ENCODE measurements at regions not wholly inside any gene's neighbourhood (a gene's known extent, or its start where the extent isn't known, plus 50 kb on each side); places are given as distances from the start of the nearest gene placed in this dataset.

DNA sequence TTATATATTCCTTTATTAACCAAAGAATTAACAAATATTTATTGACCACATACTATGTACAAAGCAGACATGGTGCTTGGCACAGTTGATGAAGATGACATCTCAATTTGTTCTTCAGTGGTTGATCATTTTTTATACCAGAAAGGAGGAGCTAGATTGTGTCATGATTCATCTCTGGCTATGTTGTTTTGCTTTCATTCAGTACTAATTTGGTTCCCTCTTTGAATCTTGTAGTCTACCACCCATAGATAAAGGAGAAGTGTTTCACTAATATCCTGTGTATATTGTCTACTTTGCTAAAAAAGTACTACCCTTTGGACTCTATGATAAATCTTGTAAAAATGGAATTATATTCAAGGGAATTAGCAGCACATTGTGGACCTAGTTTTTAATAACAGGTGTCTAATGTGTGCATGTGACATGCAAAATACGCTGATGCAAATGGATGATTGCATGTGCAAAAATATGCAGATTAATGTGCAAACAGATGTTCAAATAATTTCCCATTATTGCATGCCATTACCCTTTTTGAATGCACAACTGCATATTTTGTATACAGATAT is 313.2 kb upstream of the ZEB2 start:
- TF ChIP-seq, protein P1, sequence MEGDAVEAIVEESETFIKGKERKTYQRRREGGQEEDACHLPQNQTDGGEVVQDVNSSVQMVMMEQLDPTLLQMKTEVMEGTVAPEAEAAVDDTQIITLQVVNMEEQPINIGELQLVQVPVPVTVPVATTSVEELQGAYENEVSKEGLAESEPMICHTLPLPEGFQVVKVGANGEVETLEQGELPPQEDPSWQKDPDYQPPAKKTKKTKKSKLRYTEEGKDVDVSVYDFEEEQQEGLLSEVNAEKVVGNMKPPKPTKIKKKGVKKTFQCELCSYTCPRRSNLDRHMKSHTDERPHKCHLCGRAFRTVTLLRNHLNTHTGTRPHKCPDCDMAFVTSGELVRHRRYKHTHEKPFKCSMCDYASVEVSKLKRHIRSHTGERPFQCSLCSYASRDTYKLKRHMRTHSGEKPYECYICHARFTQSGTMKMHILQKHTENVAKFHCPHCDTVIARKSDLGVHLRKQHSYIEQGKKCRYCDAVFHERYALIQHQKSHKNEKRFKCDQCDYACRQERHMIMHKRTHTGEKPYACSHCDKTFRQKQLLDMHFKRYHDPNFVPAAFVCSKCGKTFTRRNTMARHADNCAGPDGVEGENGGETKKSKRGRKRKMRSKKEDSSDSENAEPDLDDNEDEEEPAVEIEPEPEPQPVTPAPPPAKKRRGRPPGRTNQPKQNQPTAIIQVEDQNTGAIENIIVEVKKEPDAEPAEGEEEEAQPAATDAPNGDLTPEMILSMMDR (conservative IDR thresholded peaks at IDR 0.05; ENCODE audit: low read depth) = no peak
- CTCF ChIA-PET = interaction anchor here (0.8 kb wide), 1 partner anchor 697 kb away, joined by 3 read pairs; no protein-coding TSS in a partner anchor
- POLR2A ChIA-PET (ENCODE audit: low non-redundant PET) = no interaction called here
- no peak overlapping the region for H3K27ac ChIP-seq
- DNase-seq (ENCODE audit: low spot score) = no peak

DNA sequence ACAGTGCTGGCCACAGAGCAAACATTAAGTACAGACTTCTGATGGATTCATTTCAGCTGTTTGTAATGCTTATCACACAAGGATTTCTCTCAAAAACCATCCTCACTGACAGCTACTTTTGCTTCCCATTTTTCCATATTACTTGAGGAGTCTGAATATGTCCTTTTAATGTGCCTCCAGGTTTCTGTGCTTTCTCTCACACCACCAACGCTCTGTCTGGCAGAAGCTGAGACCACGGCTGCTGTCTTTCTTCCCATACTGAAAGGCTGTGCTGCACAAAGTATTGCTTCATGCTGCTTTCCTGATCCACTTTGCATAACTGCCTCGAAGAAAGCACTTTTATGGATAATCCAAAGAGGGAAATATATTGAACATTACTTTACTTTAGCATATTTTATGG is 312.1 kb upstream of the ZEB2 start:
- POLR2A ChIA-PET (ENCODE audit: low non-redundant PET) = no interaction called here
- CTCF ChIA-PET = no interaction called here
- no peak for DNase-seq (ENCODE audit: low spot score)
- no peak overlapping the region for H3K27ac ChIP-seq
- TF ChIP-seq, protein P1 (conservative IDR thresholded peaks at IDR 0.05; ENCODE audit: low read depth) = no peak

DNA sequence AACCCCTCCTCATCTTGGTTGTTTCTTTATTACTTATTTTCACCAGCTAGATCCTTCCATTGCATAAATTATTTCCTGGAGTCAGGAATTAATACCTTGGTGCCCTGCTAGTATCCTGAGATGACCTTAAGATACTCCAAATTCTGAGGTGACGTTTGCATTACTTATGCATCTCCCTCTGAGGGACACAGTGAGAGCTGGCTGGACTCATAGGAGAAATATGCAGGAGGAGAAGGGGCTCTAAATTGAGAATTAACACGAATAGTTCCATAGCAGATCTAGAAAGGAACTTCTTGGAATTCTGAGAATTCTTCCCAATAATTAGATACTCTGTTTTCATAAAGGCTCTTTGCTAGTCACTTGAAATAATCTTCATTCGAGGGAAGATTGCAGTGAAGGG is 310.6 kb upstream of the ZEB2 start:
- POLR2A ChIA-PET (ENCODE audit: low non-redundant PET) = no interaction called here
- no peak overlapping the region for H3K27ac ChIP-seq
- CTCF ChIA-PET = no interaction called here
- TF ChIP-seq, protein P1 (conservative IDR thresholded peaks at IDR 0.05; ENCODE audit: low read depth) = no peak
- no peak for DNase-seq (ENCODE audit: low spot score)

DNA sequence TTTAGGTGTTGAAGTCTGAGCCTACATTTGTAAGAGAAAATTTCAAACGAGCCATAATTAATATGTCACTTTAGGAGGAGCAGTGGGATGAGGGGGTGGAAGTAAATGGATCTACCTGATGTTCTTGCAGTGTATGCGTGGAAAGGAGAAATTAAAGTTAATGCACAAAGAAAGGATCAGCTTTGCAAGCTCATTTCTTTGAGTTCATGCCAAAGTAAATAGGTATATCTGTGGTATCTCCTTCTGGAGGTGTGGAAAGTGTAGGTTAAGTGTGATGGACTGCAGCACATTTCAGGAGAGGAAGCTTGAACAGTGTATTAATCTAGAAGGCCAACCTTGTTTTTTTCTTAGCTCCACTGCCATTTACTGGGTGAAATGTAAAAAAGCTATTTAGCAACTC is 307.5 kb upstream of the ZEB2 start:
- DNase-seq (ENCODE audit: low spot score) = no peak
- TF ChIP-seq, protein P1 (conservative IDR thresholded peaks at IDR 0.05; ENCODE audit: low read depth) = no peak
- ChIA-PET CTCF (no interaction called here), POLR2A (ENCODE audit: low non-redundant PET) (no interaction called here)
- no peak overlapping the region for H3K27ac ChIP-seq

DNA sequence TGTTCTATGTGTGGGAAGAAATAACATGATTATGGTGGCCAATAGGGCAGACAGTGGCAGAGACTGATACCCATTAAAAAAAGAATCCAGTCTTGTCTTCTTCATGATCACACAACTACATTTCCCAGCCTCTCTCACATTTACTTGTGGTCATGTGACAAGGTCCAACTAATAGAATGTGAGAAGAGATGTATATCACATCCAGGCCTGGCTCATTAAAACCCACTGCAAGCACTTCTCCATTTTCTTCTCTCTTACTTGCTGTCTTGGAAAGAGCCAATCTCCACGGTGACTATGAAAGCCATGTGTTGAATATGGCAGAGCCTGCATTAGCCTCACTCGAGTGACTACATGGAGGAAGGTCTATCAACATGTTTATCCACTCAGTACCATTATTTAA is 306.2 kb upstream of the ZEB2 start:
- ChIA-PET CTCF (no interaction called here), POLR2A (ENCODE audit: low non-redundant PET) (no interaction called here)
- TF ChIP-seq, protein P1 (conservative IDR thresholded peaks at IDR 0.05; ENCODE audit: low read depth) = no peak
- H3K27ac ChIP-seq = no peak overlapping the region
- no peak for DNase-seq (ENCODE audit: low spot score)

DNA sequence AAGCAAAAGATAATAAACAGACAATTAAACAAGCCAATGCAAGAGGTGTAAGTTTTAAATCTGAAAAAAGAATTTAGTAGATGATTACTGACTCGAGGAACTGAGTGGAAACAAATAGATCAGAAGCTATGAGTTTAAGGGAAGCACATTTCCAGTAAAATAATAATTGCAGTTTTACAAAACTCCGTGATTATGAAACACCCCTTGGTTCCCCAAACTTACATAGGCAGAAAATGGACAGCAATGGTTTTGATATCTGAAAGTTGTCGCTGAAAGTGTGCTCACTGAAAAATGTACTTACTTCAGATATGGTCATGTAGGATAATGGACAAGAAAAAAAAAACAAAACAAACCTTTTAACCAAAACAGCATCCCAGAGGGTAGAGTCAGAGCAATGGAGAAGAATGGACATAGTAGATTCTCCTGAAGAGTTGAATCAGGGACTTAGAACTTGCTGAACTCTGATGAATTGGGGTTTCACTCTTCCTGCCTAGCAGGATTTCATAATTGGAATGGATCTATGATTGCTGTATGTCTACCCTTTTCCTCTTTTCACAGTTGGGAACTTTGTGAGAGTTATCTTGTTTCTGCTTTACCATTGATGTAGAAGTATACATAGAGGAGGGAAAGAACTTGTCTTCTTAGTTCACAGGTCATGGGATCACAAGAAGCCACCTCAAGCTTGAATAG is 305.6 kb upstream of the ZEB2 start:
- POLR2A ChIA-PET (ENCODE audit: low non-redundant PET) = no interaction called here
- TF ChIP-seq, protein P1 (conservative IDR thresholded peaks at IDR 0.05; ENCODE audit: low read depth) = no peak
- DNase-seq (ENCODE audit: low spot score) = no peak
- H3K27ac ChIP-seq = no peak overlapping the region
- CTCF ChIA-PET = interaction anchor here (0.6 kb wide), 1 partner anchor 28 kb away, joined by 6 read pairs; no protein-coding TSS in a partner anchor
